ENCODE measurements at regions not wholly inside any gene's neighbourhood (a gene's known extent, or its start where the extent isn't known, plus 50 kb on each side); places are given as distances from the start of the nearest gene placed in this dataset.

DNA sequence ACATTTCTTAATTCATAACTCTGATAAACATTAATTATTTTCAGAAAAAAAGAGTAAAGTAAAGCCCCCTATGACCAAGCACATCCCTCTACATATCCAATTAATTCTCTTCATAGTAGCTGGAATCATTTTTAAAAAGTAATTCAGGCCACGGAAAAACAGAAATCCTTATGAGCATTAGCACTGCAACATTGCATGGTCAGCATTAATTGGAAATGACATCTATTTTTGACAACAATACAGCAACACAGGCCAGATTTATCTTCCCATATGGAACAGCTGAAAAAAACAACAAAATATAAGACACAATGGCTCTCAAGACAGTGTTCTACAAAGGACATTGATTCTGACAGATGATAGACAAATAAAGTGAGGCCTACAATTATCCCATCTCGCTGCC lies 236.6 kb downstream of the TMA16 start:
- TF ChIP-seq, protein P1, sequence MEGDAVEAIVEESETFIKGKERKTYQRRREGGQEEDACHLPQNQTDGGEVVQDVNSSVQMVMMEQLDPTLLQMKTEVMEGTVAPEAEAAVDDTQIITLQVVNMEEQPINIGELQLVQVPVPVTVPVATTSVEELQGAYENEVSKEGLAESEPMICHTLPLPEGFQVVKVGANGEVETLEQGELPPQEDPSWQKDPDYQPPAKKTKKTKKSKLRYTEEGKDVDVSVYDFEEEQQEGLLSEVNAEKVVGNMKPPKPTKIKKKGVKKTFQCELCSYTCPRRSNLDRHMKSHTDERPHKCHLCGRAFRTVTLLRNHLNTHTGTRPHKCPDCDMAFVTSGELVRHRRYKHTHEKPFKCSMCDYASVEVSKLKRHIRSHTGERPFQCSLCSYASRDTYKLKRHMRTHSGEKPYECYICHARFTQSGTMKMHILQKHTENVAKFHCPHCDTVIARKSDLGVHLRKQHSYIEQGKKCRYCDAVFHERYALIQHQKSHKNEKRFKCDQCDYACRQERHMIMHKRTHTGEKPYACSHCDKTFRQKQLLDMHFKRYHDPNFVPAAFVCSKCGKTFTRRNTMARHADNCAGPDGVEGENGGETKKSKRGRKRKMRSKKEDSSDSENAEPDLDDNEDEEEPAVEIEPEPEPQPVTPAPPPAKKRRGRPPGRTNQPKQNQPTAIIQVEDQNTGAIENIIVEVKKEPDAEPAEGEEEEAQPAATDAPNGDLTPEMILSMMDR (IDR thresholded peaks at IDR 0.05) = no peak
- no peak for TF ChIP-seq POLR2A (IDR thresholded peaks at IDR 0.05)
